ENCODE measurements at regions not wholly inside any gene's neighbourhood (a gene's known extent, or its start where the extent isn't known, plus 50 kb on each side); places are given as distances from the start of the nearest gene placed in this dataset.

GRCh38 chr7:91565499-91566401 lies 301.5 kb downstream of the FZD1 start:
- TF ChIP-seq CTCF (conservative IDR thresholded peaks at IDR 0.05; ENCODE audit: low read depth, low read length) (no peak), EZH2 (IDR thresholded peaks at IDR 0.05; ENCODE audit: low read length, unreplicated experiment) (no peak)
